ENCODE measurements at regions not wholly inside any gene's neighbourhood (a gene's known extent, or its start where the extent isn't known, plus 50 kb on each side); places are given as distances from the start of the nearest gene placed in this dataset.

GRCh38 chr20:39837561-39837960 is 851.5 kb downstream of the MAFB start:
- TF ChIP-seq CTCF (IDR thresholded peaks at IDR 0.05; ENCODE audit: low read depth, low read length, poor library complexity, severe bottlenecking) (no peak), EZH2phosphoT487 (IDR thresholded peaks at IDR 0.05; ENCODE audit: borderline replicate concordance, low read length) (no peak)

Measured in DOHH2 (cell line).